Hepatocyte (in vitro differentiated cells): ENCODE measurements at regions not wholly inside any gene's neighbourhood (a gene's known extent, or its start where the extent isn't known, plus 50 kb on each side); places are given as distances from the start of the nearest gene placed in this dataset.

Experiments used
- DNase-seq: peaks from one replicate; pipeline ENCODE4 v3.0.0-alpha.2; 2016; ENCODE audit warnings: low spot score
- H2AFZ ChIP-seq: fragments of 200-600 bp; sonication (generic); 2 replicates; pipeline ENCODE4 v1.6.0; 2016; ENCODE audit warnings: antibody characterized with exemption, mild to moderate bottlenecking
- H3K27ac ChIP-seq: fragments of 200-600 bp; sonication (generic); 2 replicates; pipeline ENCODE4 v1.5.1; 2016; ENCODE audit warnings: mild to moderate bottlenecking
- H3K27me3 ChIP-seq: fragments of 200-600 bp; sonication (generic); 2 replicates; pipeline ENCODE4 v1.6.1; 2016
- H3K36me3 ChIP-seq: fragments of 200-600 bp; sonication (generic); replicated peaks from 2 replicates; pipeline ENCODE4 v1.5.1; 2016; ENCODE audit warnings: low read depth; ENCODE audit not compliant: insufficient read depth
- H3K4me1 ChIP-seq: fragments of 200-600 bp; sonication (generic); 2 replicates; pipeline ENCODE4 v1.5.1; 2016; ENCODE audit warnings: mild to moderate bottlenecking, moderate library complexity; ENCODE audit not compliant: insufficient read depth
- H3K4me2 ChIP-seq: fragments of 200-600 bp; sonication (generic); 2 replicates; pipeline ENCODE4 v1.6.0; 2016
- H3K4me3 ChIP-seq: fragments of 200-600 bp; sonication (generic); 2 replicates; pipeline ENCODE4 v1.5.1; 2016; ENCODE audit warnings: mild to moderate bottlenecking
- H3K79me2 ChIP-seq: fragments of 200-600 bp; sonication (generic); 2 replicates; pipeline ENCODE4 v1.6.0; 2017; ENCODE audit warnings: mild to moderate bottlenecking
- H3K9me2 ChIP-seq: fragments of 200-600 bp; sonication (generic); replicated peaks from 2 replicates; pipeline ENCODE4 v1.6.0; 2017; ENCODE audit warnings: mild to moderate bottlenecking; ENCODE audit not compliant: insufficient read depth
- H3K9me3 ChIP-seq: fragments of 200-600 bp; sonication (generic); 2 replicates; pipeline ENCODE4 v1.5.1; 2016; ENCODE audit warnings: low read depth, mild to moderate bottlenecking
- H4K20me1 ChIP-seq: fragments of 200-600 bp; sonication (generic); 2 replicates; pipeline ENCODE4 v1.6.0; 2016; ENCODE audit warnings: mild to moderate bottlenecking; ENCODE audit not compliant: insufficient read depth, poor library complexity, severe bottlenecking
- CTCF ChIP-seq: fragments of 200-600 bp; sonication (generic); IDR thresholded peaks from 2 replicates; pipeline ENCODE4 v1.5.1; 2016; ENCODE audit warnings: antibody characterized with exemption, mild to moderate bottlenecking; ENCODE audit not compliant: poor library complexity
- EZH2 ChIP-seq: fragments of 200-600 bp; sonication (generic); IDR thresholded peaks from 2 replicates; pipeline ENCODE4 v1.6.1; 2016; ENCODE audit warnings: antibody characterized with exemption, mild to moderate bottlenecking, borderline replicate concordance
- EZH2phosphoT487 ChIP-seq: fragments of 200-600 bp; sonication (generic); IDR thresholded peaks from one replicate; pipeline ENCODE4 v1.6.1; 2018; ENCODE audit warnings: antibody characterized with exemption, mild to moderate bottlenecking, low read depth, moderate library complexity; ENCODE audit not compliant: unreplicated experiment, severe bottlenecking
- WGBS: methylation state at CpG from one replicate; pipeline ENCODE4 v1.1.6; 2016; ENCODE audit warnings: low lambda C conversion rate; ENCODE audit errors: missing lambda C conversion rate; 5-methylcytosine and 5-hydroxymethylcytosine counted together

- WGBS: 0% methylated on average over 1 of the region's 2 CpGs
- H3K27me3 ChIP-seq: peaks cover 8% of the 10 kb centered on the region
- H3K27ac ChIP-seq: no peak overlapping the region
- no peaks in the 10 kb centered on the region for H3K9me3 ChIP-seq
- no peaks in the 10 kb centered on the region for H4K20me1 ChIP-seq
- no peaks in the 10 kb centered on the region for H3K79me2 ChIP-seq
- no peak for DNase-seq
- H3K36me3 ChIP-seq: no peaks in the 10 kb centered on the region
- no peaks in the 10 kb centered on the region for H3K9me2 ChIP-seq
- TF ChIP-seq EZH2 (no peak), EZH2phosphoT487 (no peak), CTCF (no peak)
- no peaks in the 10 kb centered on the region for H3K4me1 ChIP-seq
- no peak overlapping the region for H3K4me2 ChIP-seq
- H3K4me3 ChIP-seq: no peak overlapping the region
- H2AFZ ChIP-seq: no peak overlapping the region
These were observed 167.0 kb upstream of the SV2C start for GRCh38 chr5:75916144-75916543.

GRCh38 chr5:75909223-75909622 is 174.0 kb upstream of the SV2C start:
- Histone ChIP-seq H3K27me3 (peaks cover 5% of the 10 kb centered on the region), H3K27ac (no peak overlapping the region), H3K4me3 (no peak overlapping the region), H2AFZ (no peak overlapping the region), H3K79me2 (no peaks in the 10 kb centered on the region), H3K9me3 (no peaks in the 10 kb centered on the region), H4K20me1 (no peaks in the 10 kb centered on the region), H3K4me1 (no peaks in the 10 kb centered on the region), H3K9me2 (no peaks in the 10 kb centered on the region), H3K36me3 (no peaks in the 10 kb centered on the region), H3K4me2 (no peak overlapping the region)
- WGBS: 69% methylated on average over 1 of the region's 1 CpG
- TF ChIP-seq EZH2 (no peak), EZH2phosphoT487 (no peak), CTCF (no peak)
- no peak for DNase-seq

GRCh38 chr5:75907651-75908050 is 175.5 kb upstream of the SV2C start:
- H3K27me3 ChIP-seq: peaks cover 8% of the 10 kb centered on the region
- no peaks in the 10 kb centered on the region for H3K9me3 ChIP-seq
- H3K36me3 ChIP-seq: no peaks in the 10 kb centered on the region
- no peak overlapping the region for H3K4me2 ChIP-seq
- no peak for TF ChIP-seq CTCF
- TF ChIP-seq EZH2: no peak
- TF ChIP-seq EZH2phosphoT487: no peak
- no peaks in the 10 kb centered on the region for H4K20me1 ChIP-seq
- H3K27ac ChIP-seq: no peak overlapping the region
- no peak overlapping the region for H2AFZ ChIP-seq
- H3K79me2 ChIP-seq: no peaks in the 10 kb centered on the region
- no peak for DNase-seq
- WGBS: 69% methylated on average over 4 of the region's 4 CpGs
- H3K4me3 ChIP-seq: no peak overlapping the region
- no peaks in the 10 kb centered on the region for H3K9me2 ChIP-seq
- no peaks in the 10 kb centered on the region for H3K4me1 ChIP-seq

GRCh38 chr5:75894482-75894881 is 177.2 kb upstream of the POC5 start:
- WGBS: 50% methylated on average over 1 of the region's 1 CpG
- no peaks in the 10 kb centered on the region for H3K27me3 ChIP-seq
- H3K4me1 ChIP-seq: no peaks in the 10 kb centered on the region
- H3K4me3 ChIP-seq: no peak overlapping the region
- TF ChIP-seq EZH2 (no peak), CTCF (no peak)
- H3K9me2 ChIP-seq: no peaks in the 10 kb centered on the region
- no peaks in the 10 kb centered on the region for H4K20me1 ChIP-seq
- no peaks in the 10 kb centered on the region for H3K36me3 ChIP-seq
- H3K79me2 ChIP-seq: no peaks in the 10 kb centered on the region
- no peak overlapping the region for H3K4me2 ChIP-seq
- no peak overlapping the region for H2AFZ ChIP-seq
- no peak for DNase-seq
- H3K27ac ChIP-seq: no peak overlapping the region
- H3K9me3 ChIP-seq: no peaks in the 10 kb centered on the region
